ENCODE measurements at regions not wholly inside any gene's neighbourhood (a gene's known extent, or its start where the extent isn't known, plus 50 kb on each side); places are given as distances from the start of the nearest gene placed in this dataset.

- FAIRE-seq: no peak
- TF ChIP-seq POLR2A (IDR thresholded peaks at IDR 0.05; ENCODE audit: low read depth, low read length) (no peak), POLR2AphosphoS5 (IDR thresholded peaks at IDR 0.05; ENCODE audit: low read depth, low read length) (no peak), TAF1 (IDR thresholded peaks at IDR 0.05; ENCODE audit: borderline replicate concordance, low read depth, low read length) (no peak)
- DNase-seq (ENCODE audit: insufficient read length): no peak
These were observed 268.5 kb downstream of the CBLN1 start for GRCh38 chr16:49012961-49013726.

GRCh38 chr16:49011901-49012300, 269.7 kb downstream of the CBLN1 start:
- no peak for FAIRE-seq
- TF ChIP-seq TAF1 (IDR thresholded peaks at IDR 0.05; ENCODE audit: borderline replicate concordance, low read depth, low read length): no peak
- no peak for TF ChIP-seq POLR2A (IDR thresholded peaks at IDR 0.05; ENCODE audit: low read depth, low read length)
- TF ChIP-seq POLR2AphosphoS5 (IDR thresholded peaks at IDR 0.05; ENCODE audit: low read depth, low read length): no peak
- DNase-seq (ENCODE audit: insufficient read length): no peak

- TF ChIP-seq POLR2A (IDR thresholded peaks at IDR 0.05; ENCODE audit: low read depth, low read length) (no peak), TAF1 (IDR thresholded peaks at IDR 0.05; ENCODE audit: borderline replicate concordance, low read depth, low read length) (no peak), POLR2AphosphoS5 (IDR thresholded peaks at IDR 0.05; ENCODE audit: low read depth, low read length) (no peak)
- DNase-seq (ENCODE audit: insufficient read length) (no peak), FAIRE-seq (no peak)
These were observed 270.8 kb downstream of the CBLN1 start for GRCh38 chr16:49010879-49011278.

GRCh38 chr16:49010396-49010795, 271.2 kb downstream of the CBLN1 start:
- no peak for TF ChIP-seq TAF1 (IDR thresholded peaks at IDR 0.05; ENCODE audit: borderline replicate concordance, low read depth, low read length)
- TF ChIP-seq POLR2A (IDR thresholded peaks at IDR 0.05; ENCODE audit: low read depth, low read length): no peak
- TF ChIP-seq POLR2AphosphoS5 (IDR thresholded peaks at IDR 0.05; ENCODE audit: low read depth, low read length): no peak
- DNase-seq (ENCODE audit: insufficient read length) (no peak), FAIRE-seq (no peak)

- TF ChIP-seq POLR2A (IDR thresholded peaks at IDR 0.05; ENCODE audit: low read depth, low read length) (no peak), TAF1 (IDR thresholded peaks at IDR 0.05; ENCODE audit: borderline replicate concordance, low read depth, low read length) (no peak), POLR2AphosphoS5 (IDR thresholded peaks at IDR 0.05; ENCODE audit: low read depth, low read length) (no peak)
- FAIRE-seq: no peak
- no peak for DNase-seq (ENCODE audit: insufficient read length)
These were observed 272.4 kb downstream of the CBLN1 start for GRCh38 chr16:49009204-49009603.

GRCh38 chr16:49003992-49004391, 277.6 kb downstream of the CBLN1 start:
- DNase-seq (ENCODE audit: insufficient read length): no peak
- FAIRE-seq: no peak
- TF ChIP-seq POLR2A (IDR thresholded peaks at IDR 0.05; ENCODE audit: low read depth, low read length) (no peak), POLR2AphosphoS5 (IDR thresholded peaks at IDR 0.05; ENCODE audit: low read depth, low read length) (no peak), TAF1 (IDR thresholded peaks at IDR 0.05; ENCODE audit: borderline replicate concordance, low read depth, low read length) (no peak)

GRCh38 chr16:49003022-49003421, 278.6 kb downstream of the CBLN1 start:
- FAIRE-seq (no peak), DNase-seq (ENCODE audit: insufficient read length) (no peak)
- TF ChIP-seq TAF1 (IDR thresholded peaks at IDR 0.05; ENCODE audit: borderline replicate concordance, low read depth, low read length) (no peak), POLR2A (IDR thresholded peaks at IDR 0.05; ENCODE audit: low read depth, low read length) (no peak), POLR2AphosphoS5 (IDR thresholded peaks at IDR 0.05; ENCODE audit: low read depth, low read length) (no peak)

GRCh38 chr16:49000594-49000993, 281.0 kb downstream of the CBLN1 start:
- DNase-seq (ENCODE audit: insufficient read length) (no peak), FAIRE-seq (no peak)

GRCh38 chr16:48999508-48999907, 282.1 kb downstream of the CBLN1 start:
- no peak for FAIRE-seq
- TF ChIP-seq POLR2A (IDR thresholded peaks at IDR 0.05; ENCODE audit: low read depth, low read length) (no peak), TAF1 (IDR thresholded peaks at IDR 0.05; ENCODE audit: borderline replicate concordance, low read depth, low read length) (no peak), POLR2AphosphoS5 (IDR thresholded peaks at IDR 0.05; ENCODE audit: low read depth, low read length) (no peak)
- DNase-seq (ENCODE audit: insufficient read length): no peak

More at GRCh38 chr16:49000594-49000993, 281.0 kb downstream of the CBLN1 start:
- TF ChIP-seq POLR2A (IDR thresholded peaks at IDR 0.05; ENCODE audit: low read depth, low read length): no peak
- TF ChIP-seq TAF1 (IDR thresholded peaks at IDR 0.05; ENCODE audit: borderline replicate concordance, low read depth, low read length): no peak
- TF ChIP-seq POLR2AphosphoS5 (IDR thresholded peaks at IDR 0.05; ENCODE audit: low read depth, low read length): no peak

GRCh38 chr16:48999044-48999443, 282.6 kb downstream of the CBLN1 start:
- FAIRE-seq (no peak), DNase-seq (ENCODE audit: insufficient read length) (no peak)
- TF ChIP-seq POLR2AphosphoS5 (IDR thresholded peaks at IDR 0.05; ENCODE audit: low read depth, low read length): no peak

- TF ChIP-seq POLR2A (IDR thresholded peaks at IDR 0.05; ENCODE audit: low read depth, low read length) (no peak), TAF1 (IDR thresholded peaks at IDR 0.05; ENCODE audit: borderline replicate concordance, low read depth, low read length) (no peak), POLR2AphosphoS5 (IDR thresholded peaks at IDR 0.05; ENCODE audit: low read depth, low read length) (no peak)
- FAIRE-seq (no peak), DNase-seq (ENCODE audit: insufficient read length) (no peak)
These were observed 283.7 kb downstream of the CBLN1 start for GRCh38 chr16:48997946-48998345.

GRCh38 chr16:48997081-48997615, 284.5 kb downstream of the CBLN1 start:
- TF ChIP-seq POLR2AphosphoS5 (IDR thresholded peaks at IDR 0.05; ENCODE audit: low read depth, low read length) (no peak), POLR2A (IDR thresholded peaks at IDR 0.05; ENCODE audit: low read depth, low read length) (no peak), TAF1 (IDR thresholded peaks at IDR 0.05; ENCODE audit: borderline replicate concordance, low read depth, low read length) (no peak)
- FAIRE-seq (no peak), DNase-seq (ENCODE audit: insufficient read length) (no peak)

Data from GM12892 (cell line).